HL-60 (cell line): ENCODE measurements at regions not wholly inside any gene's neighbourhood (a gene's known extent, or its start where the extent isn't known, plus 50 kb on each side); places are given as distances from the start of the nearest gene placed in this dataset.

ENCODE experiments used
- CTCF ChIP-seq: IDR thresholded peaks from one replicate; pipeline ENCODE4 v1.5.1; 2011; ENCODE audit warnings: low read length, control low read depth, inconsistent platforms; ENCODE audit not compliant: insufficient read depth
- REST ChIP-seq: IDR thresholded peaks from 2 replicates; pipeline ENCODE4 v1.6.1; 2012; ENCODE audit warnings: low read depth; ENCODE audit not compliant: insufficient replicate concordance

GRCh38 chr13:50098693-50099092 lies 83.4 kb downstream of the KCNRG start:
- TF ChIP-seq CTCF = no peak
- TF ChIP-seq REST = no peak
